HCT116 (cell line): ENCODE measurements at regions not wholly inside any gene's neighbourhood (a gene's known extent, or its start where the extent isn't known, plus 50 kb on each side); places are given as distances from the start of the nearest gene placed in this dataset.
"Not testable (repeated sequence)": the region's sequence is repeated elsewhere in the genome, so short reads cannot be mapped to it uniquely, and the experiment has no call there.

ENCODE experiments used
- ATAC-seq: fragments of 200-7000 bp; cut with Tn5 transposase; 2 replicates; pipeline ENCODE4 v1.9.1; 2020; ENCODE audit warnings: mild to moderate bottlenecking, moderate library complexity
- BruUV-seq: library from RNA; stranded (reverse); fragments of 400-500 nt; replicated peaks from 2 replicates; lab custom pipeline; 2021; lab: Mats Ljungman, UMichigan
- CTCF ChIA-PET: fragments of 300-600 bp; sonication (Branson Sonifier 250); formaldehyde crosslinking; loops from one replicate; lab custom pipeline; 2021; ENCODE audit warnings: antibody characterized with exemption; lab: Charles Lee
- POLR2A ChIA-PET: fragments of 300-600, 350-600 bp; sonication (Branson Sonifier 250); formaldehyde crosslinking; loops from one replicate; lab custom pipeline; 2021; ENCODE audit warnings: antibody characterized with exemption; lab: Charles Lee
- RAD21 ChIA-PET, 2 experiments: fragments of 300-600 bp; sonication (Branson Sonifier 250); formaldehyde crosslinking; loops; one replicate each; lab custom pipeline; 2023; ENCODE audit warnings: low total read pairs in 2 of 2; ENCODE audit not compliant: uncharacterized antibody in 2 of 2, unreplicated experiment in 2 of 2, low non-redundant PET in 1 of 2; lab: Charles Lee
- DNase-seq: peaks from one replicate; pipeline ENCODE4 v3.0.0-alpha.2; 2010; ENCODE audit warnings: low read depth, low spot score
- H2AFZ ChIP-seq: fragments of 200-600 bp; shearing (Covaris generic), sonication (generic); 2 replicates; pipeline ENCODE4 v1.6.1; 2017; ENCODE audit warnings: low read depth, mixed run types, mixed read lengths, antibody characterized with exemption, low read length; ENCODE audit not compliant: poor library complexity, severe bottlenecking
- H3K27ac ChIP-seq: 2 replicates; pipeline ENCODE4 v1.5.1; 2012; ENCODE audit warnings: low read depth, low read length
- H3K27me3 ChIP-seq: fragments of 200-600 bp; sonication (generic); 2 replicates; pipeline ENCODE4 v1.6.1; 2016; ENCODE audit warnings: mixed run types, low read length, mixed read lengths; ENCODE audit not compliant: insufficient read depth
- H3K36me3 ChIP-seq, 2 experiments: fragments of 200-500 bp in 1 of 2; fragments of 200-600 bp in 1 of 2; sonication (Bioruptor generic) in 1 of 2; sonication (generic) in 1 of 2; 2 replicates each; pipeline versions ENCODE4 v1.5.1 to v1.6.1; 2014 to 2016; ENCODE audit warnings: low read length in 2 of 2, inconsistent platforms in 1 of 2, mixed read lengths in 1 of 2, mixed run types in 1 of 2; ENCODE audit not compliant: insufficient read depth in 2 of 2, control insufficient read depth in 1 of 2
- H3K4me1 ChIP-seq, 2 experiments: fragments of 200-600 bp in 1 of 2; sonication (generic) in 1 of 2; 2 replicates each; pipeline versions ENCODE4 v1.5.1 to v1.6.1; 2012 to 2017; ENCODE audit warnings: low read length in 2 of 2, inconsistent platforms in 1 of 2, mild to moderate bottlenecking in 1 of 2, mixed read lengths in 1 of 2, mixed run types in 1 of 2, moderate library complexity in 1 of 2; ENCODE audit not compliant: insufficient read depth in 2 of 2, control insufficient read depth in 1 of 2
- H3K4me2 ChIP-seq: fragments of 200-600 bp; sonication (generic); 2 replicates; pipeline ENCODE4 v1.6.1; 2017; ENCODE audit warnings: mixed run types, low read length, mixed read lengths
- H3K4me3 ChIP-seq, 2 experiments: fragments of 200-600 bp in 1 of 2; sonication (generic) in 1 of 2; replicated peaks in 1 of 2; 2 replicates each; pipeline ENCODE4 v1.5.1; 2011 to 2016; ENCODE audit warnings: low read length in 2 of 2, control low read depth in 1 of 2, low read depth in 1 of 2, mild to moderate bottlenecking in 1 of 2, mixed read lengths in 1 of 2, mixed run types in 1 of 2
- H3K79me2 ChIP-seq: fragments of 200-600 bp; sonication (generic); 2 replicates; pipeline ENCODE4 v1.6.1; 2017; ENCODE audit warnings: mild to moderate bottlenecking, mixed run types, low read length, moderate library complexity, mixed read lengths; ENCODE audit not compliant: insufficient read depth
- H3K9ac ChIP-seq: fragments of 200-600 bp; sonication (generic); 2 replicates; pipeline ENCODE4 v1.6.1; 2016; ENCODE audit warnings: low read length, mixed read lengths
- H3K9me2 ChIP-seq: fragments of 200-600 bp; sonication (generic), shearing (Covaris generic); 2 replicates; pipeline ENCODE4 v1.6.1; 2017; ENCODE audit warnings: mixed run types, mild to moderate bottlenecking, moderate library complexity; ENCODE audit not compliant: insufficient read depth
- H3K9me3 ChIP-seq, 2 experiments: fragments of 200-500 bp in 1 of 2; fragments of 200-600 bp in 1 of 2; sonication (Bioruptor generic) in 1 of 2; sonication (generic) in 1 of 2; 2 replicates each; pipeline ENCODE4 v1.6.1; 2014 to 2017; ENCODE audit warnings: low read length in 2 of 2, mixed read lengths in 2 of 2, inconsistent platforms in 1 of 2, low read depth in 1 of 2, mild to moderate bottlenecking in 1 of 2, mixed run types in 1 of 2, moderate library complexity in 1 of 2; ENCODE audit not compliant: control insufficient read depth in 1 of 2, insufficient read depth in 1 of 2
- H4K20me1 ChIP-seq: fragments of 200-600 bp; sonication (generic), shearing (Covaris generic); 2 replicates; pipeline ENCODE4 v1.6.1; 2017; ENCODE audit warnings: mixed run types, mild to moderate bottlenecking, moderate library complexity; ENCODE audit not compliant: insufficient read depth
- CEBPB ChIP-seq: IDR thresholded peaks from 2 replicates; pipeline ENCODE4 v1.6.1; 2012; ENCODE audit warnings: low read depth
- EZH2phosphoT487 ChIP-seq: fragments of 200-600 bp; IDR thresholded peaks from 2 replicates; pipeline ENCODE4 v1.6.1; 2018; ENCODE audit warnings: antibody characterized with exemption, borderline replicate concordance
- TCF7L2 ChIP-seq: IDR thresholded peaks from 2 replicates; pipeline ENCODE4 v1.7.0; 2011; ENCODE audit warnings: borderline replicate concordance, inconsistent platforms; ENCODE audit not compliant: insufficient read depth, insufficient read length; ENCODE audit errors: extremely low read depth
- ZNF274 ChIP-seq: fragments of 200-500 bp; sonication (Bioruptor generic); IDR thresholded peaks from 2 replicates; pipeline ENCODE4 v1.6.1; 2014; ENCODE audit warnings: mild to moderate bottlenecking, low read depth, low read length, inconsistent platforms
- intact Hi-C: fragments of 100-400 bp; cut with micrococcal nuclease; formaldehyde crosslinking; loops from 2 replicates; pipeline ENCODE4 v1.10.0; 2022
- TF ChIP-seq, protein P1 (sequence below): IDR thresholded peaks from 2 replicates; pipeline ENCODE4 v1.6.1; 2012
- TF ChIP-seq, protein P2 (sequence below), 3 experiments: fragments of 200-600 bp in 1 of 3; sonication (generic) in 1 of 3; IDR thresholded peaks in 2 of 3; conservative IDR thresholded peaks in 1 of 3; 2 replicates each; pipeline ENCODE4 v1.5.1; 2012 to 2017; ENCODE audit warnings: low read depth in 2 of 3, low read length in 2 of 3, antibody characterized with exemption in 1 of 3, borderline replicate concordance in 1 of 3, control low read depth in 1 of 3, mild to moderate bottlenecking in 1 of 3, mixed read lengths in 1 of 3, mixed run types in 1 of 3, moderate library complexity in 1 of 3; ENCODE audit not compliant: insufficient read depth in 1 of 3

GRCh38 chr10:46098386-46098785, 52.3 kb upstream of the MSMB start:
- Histone ChIP-seq H3K79me2 (no peaks in the 10 kb centered on the region), H3K9me3 (no peaks in the 10 kb centered on the region), H3K9me2 (no peaks in the 10 kb centered on the region), H3K27me3 (no peaks in the 10 kb centered on the region), H3K4me2 (no peak overlapping the region), H2AFZ (no peak overlapping the region), H3K4me3 (no peak overlapping the region), H3K9ac (no peak overlapping the region), H3K27ac (no peak overlapping the region), H4K20me1 (no peaks in the 10 kb centered on the region), H3K36me3 (no peaks in the 10 kb centered on the region), H3K4me1 (peaks cover 0 to 12% of the 10 kb centered on the region in 2 experiments; a peak in 2 of 4 replicates)
- BruUV-seq: no TSS peak
- DNase-seq (no peak), ATAC-seq (no peak)
- ChIA-PET POLR2A (no interaction called here), RAD21 (no interaction called here), CTCF (no interaction called here)
- intact Hi-C loops: no loop called here
- TF ChIP-seq EZH2phosphoT487: no peak
- no peak for TF ChIP-seq ZNF274
- TF ChIP-seq CEBPB: no peak
- TF ChIP-seq TCF7L2: no peak
- TF ChIP-seq, protein P1, sequence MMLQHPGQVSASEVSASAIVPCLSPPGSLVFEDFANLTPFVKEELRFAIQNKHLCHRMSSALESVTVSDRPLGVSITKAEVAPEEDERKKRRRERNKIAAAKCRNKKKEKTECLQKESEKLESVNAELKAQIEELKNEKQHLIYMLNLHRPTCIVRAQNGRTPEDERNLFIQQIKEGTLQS: no peak
- TF ChIP-seq, protein P2, sequence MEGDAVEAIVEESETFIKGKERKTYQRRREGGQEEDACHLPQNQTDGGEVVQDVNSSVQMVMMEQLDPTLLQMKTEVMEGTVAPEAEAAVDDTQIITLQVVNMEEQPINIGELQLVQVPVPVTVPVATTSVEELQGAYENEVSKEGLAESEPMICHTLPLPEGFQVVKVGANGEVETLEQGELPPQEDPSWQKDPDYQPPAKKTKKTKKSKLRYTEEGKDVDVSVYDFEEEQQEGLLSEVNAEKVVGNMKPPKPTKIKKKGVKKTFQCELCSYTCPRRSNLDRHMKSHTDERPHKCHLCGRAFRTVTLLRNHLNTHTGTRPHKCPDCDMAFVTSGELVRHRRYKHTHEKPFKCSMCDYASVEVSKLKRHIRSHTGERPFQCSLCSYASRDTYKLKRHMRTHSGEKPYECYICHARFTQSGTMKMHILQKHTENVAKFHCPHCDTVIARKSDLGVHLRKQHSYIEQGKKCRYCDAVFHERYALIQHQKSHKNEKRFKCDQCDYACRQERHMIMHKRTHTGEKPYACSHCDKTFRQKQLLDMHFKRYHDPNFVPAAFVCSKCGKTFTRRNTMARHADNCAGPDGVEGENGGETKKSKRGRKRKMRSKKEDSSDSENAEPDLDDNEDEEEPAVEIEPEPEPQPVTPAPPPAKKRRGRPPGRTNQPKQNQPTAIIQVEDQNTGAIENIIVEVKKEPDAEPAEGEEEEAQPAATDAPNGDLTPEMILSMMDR (IDR thresholded peaks at IDR 0.05 in 2 of 3, conservative IDR thresholded peaks at IDR 0.05 in 1 of 3; ENCODE audit: borderline replicate concordance in 1 of 3, insufficient read depth in 1 of 3, low read depth in 2 of 3, low read length in 2 of 3): no peak

DNA sequence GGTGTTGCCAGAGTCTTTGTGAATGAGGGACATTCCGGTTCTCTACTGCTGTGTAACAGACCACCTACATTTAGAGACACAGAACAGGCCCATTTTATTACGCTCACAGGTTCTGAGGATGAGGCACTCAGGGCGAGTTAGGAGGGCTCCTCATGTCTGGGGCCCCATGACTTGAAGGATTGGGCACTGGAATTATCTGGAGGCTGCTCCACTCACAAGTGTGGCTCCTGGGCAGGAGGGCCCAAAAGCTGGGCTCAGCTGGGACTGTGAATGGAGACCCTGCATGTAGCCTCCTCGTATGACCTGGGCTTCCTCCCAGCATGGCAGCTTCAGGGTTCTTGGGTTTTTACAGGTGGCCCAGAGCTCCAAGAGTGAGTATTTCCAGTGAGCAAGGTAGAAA, 52.9 kb upstream of the MSMB start:
- CTCF ChIA-PET, RAD21 ChIA-PET, BruUV-seq: not testable (repeated sequence)

More for the DNA sequence above, 52.9 kb upstream of the MSMB start:
- intact Hi-C loops, POLR2A ChIA-PET, H3K27ac ChIP-seq, DNase-seq, H3K9ac ChIP-seq, H3K4me2 ChIP-seq, H3K9me2 ChIP-seq, ATAC-seq, H3K4me3 ChIP-seq, H3K9me3 ChIP-seq, H3K79me2 ChIP-seq, H3K27me3 ChIP-seq, H2AFZ ChIP-seq, H4K20me1 ChIP-seq, H3K36me3 ChIP-seq: not testable (repeated sequence)
- H3K4me1 ChIP-seq: peaks cover 0 to 12% of the 10 kb centered on the region in 2 experiments; a peak in 2 of 4 replicates
